ENCODE measurements at regions not wholly inside any gene's neighbourhood (a gene's known extent, or its start where the extent isn't known, plus 50 kb on each side); places are given as distances from the start of the nearest gene placed in this dataset.

- TF ChIP-seq CTCF (conservative IDR thresholded peaks at IDR 0.05) = no peak
- no peak overlapping the region for H3K27ac ChIP-seq
These were observed 346.4 kb upstream of the ATP2B1 start for GRCh38 chr12:90055071-90055470.

- H3K27ac ChIP-seq = no peak overlapping the region
- TF ChIP-seq CTCF (conservative IDR thresholded peaks at IDR 0.05) = no peak
These were observed 340.3 kb upstream of the ATP2B1 start for GRCh38 chr12:90048918-90049317.

- no peak overlapping the region for H3K27ac ChIP-seq
These were observed 336.9 kb upstream of the ATP2B1 start for GRCh38 chr12:90045559-90045958.

GRCh38 chr12:90044069-90044468 is 335.4 kb upstream of the ATP2B1 start:
- H3K27ac ChIP-seq = no peak overlapping the region
- no peak for TF ChIP-seq CTCF (conservative IDR thresholded peaks at IDR 0.05)

More at GRCh38 chr12:90045559-90045958, 336.9 kb upstream of the ATP2B1 start:
- TF ChIP-seq CTCF (conservative IDR thresholded peaks at IDR 0.05) = no peak

GRCh38 chr12:90042920-90043641 is 334.4 kb upstream of the ATP2B1 start:
- no peak for TF ChIP-seq CTCF (conservative IDR thresholded peaks at IDR 0.05)
- no peak overlapping the region for H3K27ac ChIP-seq

GRCh38 chr12:90038289-90038688 is 329.7 kb upstream of the ATP2B1 start:
- H3K27ac ChIP-seq = no peak overlapping the region
- no peak for TF ChIP-seq CTCF (conservative IDR thresholded peaks at IDR 0.05)

GRCh38 chr12:90037740-90038139 is 329.1 kb upstream of the ATP2B1 start:
- no peak for TF ChIP-seq CTCF (conservative IDR thresholded peaks at IDR 0.05)
- no peak overlapping the region for H3K27ac ChIP-seq

Measured in VCaP (cell line).